ENCODE measurements at regions not wholly inside any gene's neighbourhood (a gene's known extent, or its start where the extent isn't known, plus 50 kb on each side); places are given as distances from the start of the nearest gene placed in this dataset.
"Not testable (repeated sequence)": the region's sequence is repeated elsewhere in the genome, so short reads cannot be mapped to it uniquely, and the experiment has no call there.

DNA sequence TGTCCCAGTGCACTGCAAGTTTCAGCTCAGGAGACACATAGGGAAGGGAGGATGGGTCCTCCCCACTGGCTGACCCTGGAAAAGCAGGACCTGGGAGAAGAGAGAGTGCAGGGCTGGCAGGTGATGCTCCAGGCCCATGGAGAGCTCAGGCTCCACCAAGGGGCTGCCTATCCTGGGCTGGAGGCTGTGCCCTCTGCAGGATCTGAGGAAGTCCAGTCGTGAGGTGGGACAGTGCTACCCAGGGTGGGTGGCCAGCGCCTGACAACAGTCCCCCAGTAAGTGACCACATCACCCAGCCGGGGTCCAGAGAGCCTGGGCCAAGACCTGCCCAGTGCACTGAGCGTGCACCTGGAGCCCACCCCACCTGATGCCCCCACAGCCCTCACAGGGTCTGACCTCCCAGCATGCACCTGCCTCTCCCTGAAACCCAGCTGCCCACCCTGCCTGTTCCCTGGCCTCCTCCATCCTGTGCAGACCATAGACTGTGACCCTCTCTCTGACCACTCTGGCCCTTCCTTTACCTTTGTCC is 626.1 kb upstream of the DEFB115 start:
- not testable (repeated sequence) for H3K27ac Mint-ChIP-seq; DNase-seq (ENCODE audit: low spot score in 2 of 2); H3K9me3 Mint-ChIP-seq; H3K36me3 Mint-ChIP-seq; H3K4me1 Mint-ChIP-seq; ATAC-seq; H3K4me3 Mint-ChIP-seq

DNA sequence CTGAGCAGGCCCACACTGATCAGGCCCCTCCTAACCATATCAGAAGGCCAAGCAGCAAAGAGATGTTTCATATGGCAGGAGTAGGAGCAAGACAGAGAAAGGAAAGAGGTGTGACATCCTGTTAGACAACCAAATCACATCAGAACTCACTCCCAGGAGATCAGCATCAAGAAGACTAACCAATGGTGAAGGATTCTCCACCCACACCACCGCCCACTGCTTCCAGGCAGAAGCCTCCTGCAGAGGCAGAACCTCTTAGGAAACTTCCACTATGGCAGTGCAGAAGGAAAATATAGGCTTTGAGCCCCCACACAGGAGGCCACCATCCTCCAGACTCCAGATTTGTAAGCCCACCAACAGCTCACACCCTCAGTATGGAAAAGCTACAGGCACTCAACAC is 624.7 kb upstream of the DEFB115 start:
- DNase-seq (ENCODE audit: low spot score in 2 of 2); H3K9me3 Mint-ChIP-seq; H3K4me3 Mint-ChIP-seq; H3K4me1 Mint-ChIP-seq; H3K36me3 Mint-ChIP-seq; ATAC-seq; H3K27ac Mint-ChIP-seq: not testable (repeated sequence)

DNA sequence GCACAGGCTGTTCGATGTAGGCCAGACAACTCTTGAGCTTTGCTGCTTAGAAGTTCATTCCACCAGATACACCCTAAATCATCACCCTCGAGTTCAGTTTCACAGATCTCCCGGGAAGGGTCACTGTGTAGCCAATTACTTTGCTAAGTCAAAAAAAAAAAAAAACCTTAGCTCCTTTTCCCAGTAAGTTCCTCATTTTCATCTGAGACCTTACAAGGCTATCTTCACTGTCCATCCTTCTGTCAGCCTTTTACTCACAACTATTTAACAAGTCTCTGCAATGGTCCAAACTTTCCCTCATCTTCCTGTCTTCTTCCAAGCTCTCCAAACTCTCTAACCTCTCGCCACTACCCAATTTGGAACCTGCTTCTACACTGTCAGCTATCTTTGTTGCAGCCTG is 615.9 kb upstream of the DEFB115 start:
- H3K27ac Mint-ChIP-seq; H3K36me3 Mint-ChIP-seq; DNase-seq (ENCODE audit: low spot score in 2 of 2); ATAC-seq; H3K4me1 Mint-ChIP-seq; H3K4me3 Mint-ChIP-seq: not testable (repeated sequence)
- H3K9me3 Mint-ChIP-seq = peaks cover 12% of the 10 kb centered on the region

GRCh38 chr20:30660982-30661381 is 596.5 kb upstream of the DEFB115 start:
- not testable (repeated sequence) for H3K27ac Mint-ChIP-seq; H3K4me3 Mint-ChIP-seq; H3K36me3 Mint-ChIP-seq; ATAC-seq; H3K9me3 Mint-ChIP-seq; H3K4me1 Mint-ChIP-seq; DNase-seq (ENCODE audit: low spot score in 2 of 2)

DNA sequence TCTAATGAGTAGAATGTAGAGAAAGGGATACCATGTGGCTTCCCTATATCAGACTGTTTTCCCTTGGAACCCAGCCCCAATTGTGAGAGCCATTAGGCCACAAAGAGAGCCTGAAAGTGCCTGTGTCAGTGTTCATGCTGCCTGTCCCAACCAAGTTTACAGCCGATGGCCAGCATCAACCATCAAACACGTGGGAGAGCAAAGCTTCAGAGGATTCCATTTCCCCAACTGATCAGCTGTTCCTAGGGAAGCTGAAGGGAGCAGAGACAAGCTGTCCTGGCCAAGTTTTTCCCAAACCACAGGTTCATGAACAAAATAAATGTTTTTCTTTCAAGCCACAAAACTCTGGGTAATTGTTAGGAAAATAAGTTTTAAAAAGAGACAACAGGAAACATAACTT is 589.0 kb upstream of the DEFB115 start:
- H3K36me3 Mint-ChIP-seq; H3K4me3 Mint-ChIP-seq; ATAC-seq; H3K27ac Mint-ChIP-seq; H3K4me1 Mint-ChIP-seq; H3K9me3 Mint-ChIP-seq; DNase-seq (ENCODE audit: low spot score in 2 of 2): not testable (repeated sequence)

DNA sequence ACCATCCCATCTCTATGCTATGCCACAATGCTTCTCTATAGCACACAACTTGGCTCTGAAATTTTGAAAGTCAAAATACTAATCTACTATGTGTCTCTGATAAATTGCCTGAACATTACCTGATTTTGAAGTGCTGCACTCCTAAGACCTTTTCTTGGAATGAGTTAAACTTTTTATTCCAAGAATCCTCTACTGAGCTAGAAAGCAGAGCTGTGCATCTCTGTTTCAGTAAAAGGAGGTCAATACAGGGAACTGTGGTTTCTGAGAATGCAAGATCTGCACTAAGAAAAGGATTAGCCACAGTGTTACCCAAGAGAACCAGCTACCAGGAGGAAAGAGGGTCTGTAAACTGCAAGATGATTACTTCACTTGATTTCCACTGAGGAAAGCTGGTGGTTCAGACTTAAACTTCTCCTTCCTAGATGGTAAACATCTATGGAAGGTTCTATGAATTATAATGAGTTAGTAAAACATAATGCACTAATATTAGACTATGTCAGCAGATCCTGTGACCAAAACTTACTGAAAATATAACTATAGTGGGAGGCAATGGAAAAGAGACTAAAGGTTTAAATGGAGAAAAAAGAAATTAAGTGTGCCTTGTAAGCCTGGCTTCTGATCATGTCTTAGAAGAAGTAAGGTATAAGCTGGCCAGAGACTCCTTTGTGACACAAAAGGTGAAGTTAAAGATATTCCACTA is 588.0 kb upstream of the DEFB115 start:
- not testable (repeated sequence) for H3K9me3 Mint-ChIP-seq; H3K4me3 Mint-ChIP-seq; DNase-seq (ENCODE audit: low spot score in 2 of 2); ATAC-seq; H3K4me1 Mint-ChIP-seq; H3K27ac Mint-ChIP-seq; H3K36me3 Mint-ChIP-seq

- not testable (repeated sequence) for H3K4me3 Mint-ChIP-seq; H3K9me3 Mint-ChIP-seq; H3K36me3 Mint-ChIP-seq; ATAC-seq; DNase-seq (ENCODE audit: low spot score in 2 of 2); H3K27ac Mint-ChIP-seq; H3K4me1 Mint-ChIP-seq
Measured at GRCh38 chr20:30671120-30671519, 586.3 kb upstream of the DEFB115 start.

DNA sequence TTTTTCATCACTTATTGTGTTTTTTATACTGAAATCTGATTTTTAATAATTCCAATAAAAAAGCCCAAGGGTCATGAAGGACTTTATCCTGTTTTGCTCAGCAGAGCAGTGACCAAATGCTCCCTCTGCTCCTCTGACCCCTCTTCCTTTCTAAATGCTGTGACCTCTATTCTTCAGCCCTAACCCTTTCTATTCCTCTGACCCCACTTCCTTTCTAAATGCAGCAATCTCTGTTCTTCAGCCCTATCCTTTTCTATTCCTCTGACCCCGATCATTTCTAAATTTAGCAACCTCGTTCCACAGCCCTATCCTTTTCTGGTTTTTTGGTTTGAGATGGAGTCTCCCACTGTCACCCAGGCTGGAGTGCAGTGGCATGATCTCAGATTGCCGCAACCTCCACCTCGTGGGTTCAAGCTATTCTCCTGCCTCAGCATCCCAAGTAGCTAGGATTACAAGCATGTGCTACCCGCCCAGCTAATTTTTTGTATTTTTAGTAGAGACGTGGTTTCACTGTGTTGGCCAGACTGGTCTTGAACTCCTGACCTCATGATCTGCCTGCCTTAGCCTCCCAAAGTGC is 581.4 kb upstream of the DEFB115 start:
- not testable (repeated sequence) for ATAC-seq; H3K36me3 Mint-ChIP-seq; H3K4me1 Mint-ChIP-seq; DNase-seq (ENCODE audit: low spot score in 2 of 2); H3K9me3 Mint-ChIP-seq; H3K27ac Mint-ChIP-seq; H3K4me3 Mint-ChIP-seq

- H3K27ac Mint-ChIP-seq; H3K4me3 Mint-ChIP-seq; ATAC-seq; DNase-seq (ENCODE audit: low spot score in 2 of 2); H3K9me3 Mint-ChIP-seq; H3K4me1 Mint-ChIP-seq; H3K36me3 Mint-ChIP-seq: not testable (repeated sequence)
Measured at GRCh38 chr20:30682236-30682635, 575.2 kb upstream of the DEFB115 start.

DNA sequence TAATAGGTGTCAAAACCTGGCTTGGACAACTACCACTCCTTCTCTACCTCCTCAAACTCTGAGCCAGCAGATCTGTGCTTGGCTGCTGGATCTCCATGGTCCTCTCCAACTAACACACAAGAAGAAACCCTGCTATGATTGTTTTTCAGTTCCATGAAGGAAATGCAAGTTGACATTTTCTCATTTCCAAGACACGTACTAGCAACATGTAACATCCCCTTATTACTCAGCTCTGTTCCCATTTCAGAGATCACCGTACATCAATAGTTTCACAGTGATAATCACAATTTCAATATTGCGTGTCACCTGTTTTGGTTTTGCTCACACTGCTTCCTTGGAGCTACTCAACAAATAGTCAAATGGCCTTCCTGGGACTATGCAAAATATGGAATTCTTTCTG is 544.6 kb upstream of the DEFB115 start:
- not testable (repeated sequence) for ATAC-seq; H3K27ac Mint-ChIP-seq; DNase-seq (ENCODE audit: low spot score in 2 of 2); H3K36me3 Mint-ChIP-seq; H3K4me3 Mint-ChIP-seq; H3K9me3 Mint-ChIP-seq; H3K4me1 Mint-ChIP-seq

DNA sequence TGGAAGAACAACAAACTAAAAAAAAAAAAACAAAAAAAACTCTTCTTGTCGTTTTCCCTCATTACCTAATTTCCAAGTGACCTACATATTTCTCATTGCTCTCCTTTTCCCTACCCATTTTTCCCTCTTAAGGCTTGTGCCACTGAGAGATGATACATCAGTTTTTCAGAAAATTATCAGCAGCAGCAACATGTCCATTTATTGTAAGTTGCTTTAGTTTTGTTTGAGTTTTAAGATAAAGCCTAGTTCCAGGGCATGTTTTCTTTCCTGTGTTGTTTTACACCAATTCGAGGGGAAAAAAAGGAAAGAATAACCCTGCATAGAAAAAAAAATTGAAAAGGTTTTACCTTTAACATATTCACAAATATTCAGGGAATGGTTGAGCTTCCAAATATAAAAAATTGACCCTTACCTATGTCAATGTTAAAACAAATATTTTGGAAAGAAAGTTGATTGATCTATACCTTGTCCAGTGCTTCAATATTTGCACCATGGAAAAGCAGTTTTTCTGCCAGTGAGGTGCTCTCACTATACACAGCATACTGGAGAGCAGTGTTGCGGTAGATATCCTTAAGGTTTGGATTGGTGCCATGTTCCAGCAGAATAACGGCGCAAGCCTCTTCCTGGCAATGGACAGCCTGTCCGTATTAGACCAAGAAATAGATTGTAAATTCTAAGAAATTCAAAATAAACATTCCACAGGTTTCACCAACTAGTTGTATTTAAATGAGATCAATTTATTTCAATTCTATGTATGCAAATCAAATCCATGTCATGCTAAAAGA is 537.9 kb upstream of the DEFB115 start:
- not testable (repeated sequence) for H3K4me1 Mint-ChIP-seq; H3K36me3 Mint-ChIP-seq; H3K27ac Mint-ChIP-seq; H3K4me3 Mint-ChIP-seq; DNase-seq (ENCODE audit: low spot score in 2 of 2); ATAC-seq; H3K9me3 Mint-ChIP-seq

- not testable (repeated sequence) for H3K36me3 Mint-ChIP-seq; H3K9me3 Mint-ChIP-seq; H3K4me1 Mint-ChIP-seq; H3K27ac Mint-ChIP-seq; DNase-seq (ENCODE audit: low spot score in 2 of 2); ATAC-seq
- H3K4me3 Mint-ChIP-seq = peak overlapping the region; percentile 49
Measured at GRCh38 chr20:30723511-30723910, 534.0 kb upstream of the DEFB115 start.

DNA sequence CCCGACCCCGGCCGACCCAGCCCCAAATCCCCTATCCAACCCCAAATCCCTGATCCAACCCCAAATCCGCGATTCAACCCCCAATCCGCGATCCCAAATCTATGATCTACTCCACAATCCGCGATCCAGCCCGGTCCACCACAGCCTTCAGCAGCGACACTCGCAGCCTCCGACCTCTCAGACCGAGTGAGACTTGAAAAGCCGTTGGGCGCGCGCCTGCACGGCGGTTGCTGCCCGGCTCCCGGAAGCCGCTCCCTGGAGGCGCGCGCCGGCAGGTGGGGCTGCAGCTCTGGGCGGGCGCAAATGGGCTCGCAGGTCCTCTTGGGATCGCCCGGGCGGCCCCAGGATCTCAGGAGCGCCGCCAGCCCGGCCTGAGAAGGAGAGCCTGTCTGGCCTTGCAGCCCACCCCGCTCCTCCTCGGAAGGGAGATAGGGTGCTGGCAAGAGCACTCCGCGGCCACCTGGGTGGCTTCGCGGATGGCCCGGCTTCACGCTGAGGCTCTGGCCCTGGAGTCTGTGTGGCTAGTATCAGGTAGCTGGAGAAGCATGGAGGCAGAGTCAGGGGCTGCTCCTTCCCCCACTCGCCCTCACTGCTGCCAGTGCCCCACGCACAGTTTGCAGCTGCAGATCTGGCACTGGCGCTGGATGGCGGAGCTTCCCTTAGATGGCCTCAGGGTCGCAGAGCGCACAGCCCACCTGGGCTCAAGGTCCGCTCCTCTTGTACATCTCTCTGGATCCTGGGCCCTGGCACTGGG is 533.4 kb upstream of the DEFB115 start:
- DNase-seq (ENCODE audit: low spot score in 2 of 2); H3K4me1 Mint-ChIP-seq; H3K9me3 Mint-ChIP-seq; H3K27ac Mint-ChIP-seq; H3K36me3 Mint-ChIP-seq; ATAC-seq: not testable (repeated sequence)
- H3K4me3 Mint-ChIP-seq = peak overlapping the region; percentile 49

- DNase-seq (ENCODE audit: low spot score in 2 of 2); H3K9me3 Mint-ChIP-seq; H3K27ac Mint-ChIP-seq; H3K4me3 Mint-ChIP-seq; H3K4me1 Mint-ChIP-seq; ATAC-seq; H3K36me3 Mint-ChIP-seq: not testable (repeated sequence)
Measured at GRCh38 chr20:30724688-30725074, 532.8 kb upstream of the DEFB115 start.

GRCh38 chr20:30725188-30725587 is 532.3 kb upstream of the DEFB115 start:
- not testable (repeated sequence) for H3K36me3 Mint-ChIP-seq; H3K9me3 Mint-ChIP-seq; H3K4me1 Mint-ChIP-seq; ATAC-seq; H3K4me3 Mint-ChIP-seq; DNase-seq (ENCODE audit: low spot score in 2 of 2); H3K27ac Mint-ChIP-seq
